GM12878 (cell line): ENCODE measurements at regions not wholly inside any gene's neighbourhood (a gene's known extent, or its start where the extent isn't known, plus 50 kb on each side); places are given as distances from the start of the nearest gene placed in this dataset.

Experiments
- ATAC-seq: fragments of 200-7000 bp; cut with Tn5 transposase; 3 replicates; pipeline ENCODE4 v1.9.1; 2020; ENCODE audit warnings: mild to moderate bottlenecking, moderate library complexity
- BruUV-seq: library from RNA; stranded (reverse); fragments of 400-500 nt; replicated peaks from 2 replicates; lab custom pipeline; 2021; lab: Mats Ljungman, UMichigan
- CTCF ChIA-PET: fragments of 300-600 bp; sonication (Branson Sonifier 250); formaldehyde crosslinking; extraction: SDS; loops from one replicate; lab custom pipeline; 2021; ENCODE audit warnings: inconsistent platforms; lab: Yijun Ruan, JAX
- POLR2A ChIA-PET: fragments of 350-600 bp; formaldehyde crosslinking; extraction: SDS; loops from one replicate; lab custom pipeline; 2021; ENCODE audit warnings: inconsistent platforms; lab: Charles Lee
- RAD21 ChIA-PET: fragments of 300-600 bp; sonication (Branson Sonifier 250); formaldehyde crosslinking; loops from one replicate; lab custom pipeline; 2023; ENCODE audit warnings: antibody characterized with exemption; ENCODE audit not compliant: unreplicated experiment; lab: Charles Lee
- SMC1A ChIA-PET: fragments of 300-600 bp; sonication (Branson Sonifier 250); formaldehyde crosslinking; loops from one replicate; lab custom pipeline; 2023; ENCODE audit not compliant: unreplicated experiment, uncharacterized antibody; lab: Charles Lee
- DNase-seq: peaks from one replicate; pipeline ENCODE4 v3.0.0-alpha.2; 2011; ENCODE audit warnings: low read depth, low spot score
- FAIRE-seq: peaks from 3 replicates; lab custom pipeline; 2011; peaks lifted over from hg19 to GRCh38; lab: Jason Lieb, UNC
- H2AFZ ChIP-seq: 2 replicates; pipeline ENCODE4 v1.6.0; 2011; ENCODE audit warnings: low read depth, low read length, control low read depth; ENCODE audit not compliant: control insufficient read depth
- H3K27ac ChIP-seq: 2 replicates; pipeline ENCODE4 v1.5.1; 2011; ENCODE audit warnings: control low read depth; ENCODE audit not compliant: control insufficient read depth, insufficient read depth
- H3K27me3 ChIP-seq, 2 experiments: replicated peaks in 1 of 2; 2 replicates each; pipeline versions ENCODE4 v1.6.0 to v1.6.1; 2011; ENCODE audit warnings: low read length in 1 of 2; ENCODE audit not compliant: control insufficient read depth in 2 of 2, insufficient read depth in 2 of 2
- H3K36me3 ChIP-seq, 2 experiments: 2 replicates each; pipeline ENCODE4 v1.5.1; 2011; ENCODE audit warnings: low read length in 1 of 2; ENCODE audit not compliant: control insufficient read depth in 2 of 2, insufficient read depth in 2 of 2
- H3K4me1 ChIP-seq: 2 replicates; pipeline ENCODE4 v1.6.1; 2011; ENCODE audit warnings: mild to moderate bottlenecking, low read length, moderate library complexity, mixed read lengths; ENCODE audit not compliant: control insufficient read depth, insufficient read depth
- H3K4me2 ChIP-seq: 2 replicates; pipeline ENCODE4 v1.6.0; 2011; ENCODE audit warnings: control low read depth; ENCODE audit not compliant: control insufficient read depth, insufficient read depth
- H3K4me3 ChIP-seq: fragments of 200-600 bp; sonication (generic); 2 replicates; pipeline ENCODE4 v1.5.1; 2016
- H3K79me2 ChIP-seq: 2 replicates; pipeline ENCODE4 v1.6.0; 2011; ENCODE audit warnings: low read length; ENCODE audit not compliant: control insufficient read depth, insufficient read depth
- H3K9ac ChIP-seq: 2 replicates; pipeline ENCODE4 v1.8.0; 2011; ENCODE audit warnings: low read length, control low read depth, mixed read lengths; ENCODE audit not compliant: control insufficient read depth, insufficient read depth
- H3K9me3 ChIP-seq: replicated peaks from 3 replicates; pipeline ENCODE4 v1.5.1; 2011; ENCODE audit warnings: mild to moderate bottlenecking, low read length; ENCODE audit not compliant: control insufficient read depth, insufficient read depth
- H4K20me1 ChIP-seq: 2 replicates; pipeline ENCODE4 v1.6.0; 2011; ENCODE audit not compliant: control insufficient read depth, insufficient read depth
- BRCA1 ChIP-seq: IDR thresholded peaks from 2 replicates; pipeline ENCODE4 v1.6.1; 2011; ENCODE audit warnings: low read depth, low read length, improper control_type of control experiment
- CHD4 ChIP-seq: fragments of 200-600 bp; sonication (generic); IDR thresholded peaks from 2 replicates; pipeline ENCODE4 v1.6.1; 2016; ENCODE audit warnings: mild to moderate bottlenecking
- GABPA ChIP-seq: IDR thresholded peaks from 2 replicates; pipeline ENCODE4 v1.6.1; 2014; ENCODE audit warnings: antibody characterized with exemption, low read depth, mild to moderate bottlenecking, inconsistent platforms
- HDAC2 ChIP-seq: fragments of 200-600 bp; sonication (generic); IDR thresholded peaks from 2 replicates; pipeline ENCODE4 v1.6.1; 2017
- NR2C2 ChIP-seq: IDR thresholded peaks from 2 replicates; pipeline ENCODE4 v1.6.1; 2011; ENCODE audit warnings: borderline replicate concordance, low read depth; ENCODE audit not compliant: control insufficient read depth, insufficient read length
- POLR2AphosphoS5 ChIP-seq: IDR thresholded peaks from 2 replicates; pipeline ENCODE4 v1.6.1; 2011; ENCODE audit warnings: mild to moderate bottlenecking, low read length, inconsistent platforms
- RAD21 ChIP-seq: IDR thresholded peaks from 2 replicates; pipeline ENCODE4 v1.6.1; 2011; ENCODE audit warnings: mild to moderate bottlenecking, low read depth, low read length, moderate library complexity; ENCODE audit not compliant: insufficient read depth
- RELA ChIP-seq: fragments of 450-650 bp; IDR thresholded peaks from 2 replicates; pipeline ENCODE4 v1.8.0; 2014; ENCODE audit warnings: borderline replicate concordance; ENCODE audit not compliant: partially characterized antibody
- SIN3A ChIP-seq: IDR thresholded peaks from 2 replicates; pipeline ENCODE4 v1.6.1; 2012; ENCODE audit warnings: low read depth, low read length, improper control_type of control experiment
- SIX5 ChIP-seq: IDR thresholded peaks from 2 replicates; pipeline ENCODE4 v1.6.1; 2011; ENCODE audit warnings: mild to moderate bottlenecking, low read depth, low read length, moderate library complexity; ENCODE audit not compliant: severe bottlenecking
- SMAD1 ChIP-seq: fragments of 450-650 bp; IDR thresholded peaks from 2 replicates; pipeline ENCODE4 v1.6.1; 2018; ENCODE audit warnings: mild to moderate bottlenecking, low read depth; ENCODE audit not compliant: partially characterized antibody
- SMC3 ChIP-seq: IDR thresholded peaks from 2 replicates; pipeline ENCODE4 v1.6.1; 2011; ENCODE audit warnings: low read length, improper control_type of control experiment, borderline replicate concordance
- STAT3 ChIP-seq: IDR thresholded peaks from 2 replicates; pipeline ENCODE4 v1.6.1; 2011; ENCODE audit warnings: low read depth, low read length, improper control_type of control experiment
- TARDBP ChIP-seq: IDR thresholded peaks from 2 replicates; pipeline ENCODE4 v1.6.1; 2016; ENCODE audit warnings: borderline replicate concordance
- TCF12 ChIP-seq: IDR thresholded peaks from 2 replicates; pipeline ENCODE4 v1.6.1; 2011; ENCODE audit warnings: low read depth, mild to moderate bottlenecking, low read length
- YY1 ChIP-seq: IDR thresholded peaks from 2 replicates; pipeline ENCODE4 v1.6.1; 2011; ENCODE audit warnings: low read depth, mild to moderate bottlenecking, low read length
- WGBS: methylation state at CpG from one replicate; pipeline ENCODE4 v1.1.6; 2016; ENCODE audit warnings: low lambda C conversion rate; ENCODE audit not compliant: insufficient replicate concordance, insufficient coverage; ENCODE audit errors: missing lambda C conversion rate; 5-methylcytosine and 5-hydroxymethylcytosine counted together
- in situ Hi-C: fragments of 300-500 bp; cut with MboI; formaldehyde crosslinking; loops from 9 replicates; pipeline ENCODE4 v1.14.3; 2018; ENCODE audit warnings: mixed read lengths
- intact Hi-C: fragments of 100-400 bp; cut with micrococcal nuclease; formaldehyde crosslinking; loops from one replicate; pipeline ENCODE4 v1.14.2; 2022; ENCODE audit not compliant: unreplicated experiment
- TF ChIP-seq, protein P1 (sequence below): fragments of 450-650 bp; IDR thresholded peaks from 2 replicates; pipeline ENCODE4 v1.6.1; 2016; ENCODE audit warnings: mild to moderate bottlenecking
- TF ChIP-seq, protein P2 (sequence below): IDR thresholded peaks from 2 replicates; pipeline ENCODE4 v1.6.1; 2012; ENCODE audit warnings: mild to moderate bottlenecking, low read depth, low read length
- TF ChIP-seq, protein P3 (sequence below): fragments of 450-650 bp; formaldehyde crosslinking; IDR thresholded peaks from 2 replicates; pipeline ENCODE4 v1.4.0; 2022; ENCODE audit warnings: mild to moderate bottlenecking, moderate library complexity

DNA sequence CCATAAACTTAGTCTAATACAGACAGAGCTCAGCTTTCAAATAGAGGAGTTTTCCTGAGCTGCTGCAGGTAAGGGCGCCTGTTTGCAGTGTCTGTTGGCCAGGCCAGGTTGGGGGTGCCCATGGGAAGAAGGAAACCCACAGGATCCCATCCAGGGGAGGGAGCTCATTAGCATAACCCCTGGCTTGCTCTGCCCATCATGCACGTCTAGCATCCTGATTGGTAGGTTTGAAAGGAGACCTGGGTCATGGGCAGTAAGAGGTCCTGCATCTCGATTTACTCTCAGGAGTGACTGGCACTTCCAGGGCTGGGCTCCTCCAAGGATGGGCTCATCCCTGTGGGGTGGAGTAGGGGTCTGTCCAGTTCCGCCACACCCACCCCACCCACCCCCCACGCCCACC lies 103.7 kb upstream of the CLDN14 start:
- intact Hi-C loops (no loop called here), in situ Hi-C loops (no loop called here)
- no TSS peak for BruUV-seq
- no peaks in the 10 kb centered on the region for H4K20me1 ChIP-seq
- H3K4me3 ChIP-seq = no peak overlapping the region
- no peak overlapping the region for H3K9ac ChIP-seq
- ATAC-seq = no peak
- no peak overlapping the region for H2AFZ ChIP-seq
- ChIA-PET CTCF (interaction anchor here (6.1 kb wide), 1 partner anchor 80 kb away, joined by 86 read pairs; no protein-coding TSS in a partner anchor), RAD21 (no interaction called here), POLR2A (no interaction called here), SMC1A (interaction anchor here (6.4 kb wide), 1 partner anchor 79 kb away, joined by 82 read pairs; no protein-coding TSS in a partner anchor)
- no peak overlapping the region for H3K4me2 ChIP-seq
- H3K9me3 ChIP-seq = no peaks in the 10 kb centered on the region; the same call in 2 of the 3 replicates
- no peaks in the 10 kb centered on the region for H3K79me2 ChIP-seq
- H3K36me3 ChIP-seq = no peaks in the 10 kb centered on the region
- no peak for FAIRE-seq
- DNase-seq = no peak
- H3K4me1 ChIP-seq = peaks cover 9% of the 10 kb centered on the region
- no peak overlapping the region for H3K27ac ChIP-seq
- WGBS = 17% methylated on average over 5 of the region's 5 CpGs
- no peaks in the 10 kb centered on the region for H3K27me3 ChIP-seq
- no peak for TF ChIP-seq STAT3
- TF ChIP-seq SIN3A = no peak
- TF ChIP-seq HDAC2 = no peak
- TF ChIP-seq, protein P1, sequence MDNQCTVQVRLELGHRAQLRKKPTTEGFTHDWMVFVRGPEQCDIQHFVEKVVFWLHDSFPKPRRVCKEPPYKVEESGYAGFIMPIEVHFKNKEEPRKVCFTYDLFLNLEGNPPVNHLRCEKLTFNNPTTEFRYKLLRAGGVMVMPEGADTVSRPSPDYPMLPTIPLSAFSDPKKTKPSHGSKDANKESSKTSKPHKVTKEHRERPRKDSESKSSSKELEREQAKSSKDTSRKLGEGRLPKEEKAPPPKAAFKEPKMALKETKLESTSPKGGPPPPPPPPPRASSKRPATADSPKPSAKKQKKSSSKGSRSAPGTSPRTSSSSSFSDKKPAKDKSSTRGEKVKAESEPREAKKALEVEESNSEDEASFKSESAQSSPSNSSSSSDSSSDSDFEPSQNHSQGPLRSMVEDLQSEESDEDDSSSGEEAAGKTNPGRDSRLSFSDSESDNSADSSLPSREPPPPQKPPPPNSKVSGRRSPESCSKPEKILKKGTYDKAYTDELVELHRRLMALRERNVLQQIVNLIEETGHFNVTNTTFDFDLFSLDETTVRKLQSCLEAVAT = no peak
- TF ChIP-seq POLR2AphosphoS5 = no peak
- TF ChIP-seq TARDBP = no peak
- TF ChIP-seq, protein P2, sequence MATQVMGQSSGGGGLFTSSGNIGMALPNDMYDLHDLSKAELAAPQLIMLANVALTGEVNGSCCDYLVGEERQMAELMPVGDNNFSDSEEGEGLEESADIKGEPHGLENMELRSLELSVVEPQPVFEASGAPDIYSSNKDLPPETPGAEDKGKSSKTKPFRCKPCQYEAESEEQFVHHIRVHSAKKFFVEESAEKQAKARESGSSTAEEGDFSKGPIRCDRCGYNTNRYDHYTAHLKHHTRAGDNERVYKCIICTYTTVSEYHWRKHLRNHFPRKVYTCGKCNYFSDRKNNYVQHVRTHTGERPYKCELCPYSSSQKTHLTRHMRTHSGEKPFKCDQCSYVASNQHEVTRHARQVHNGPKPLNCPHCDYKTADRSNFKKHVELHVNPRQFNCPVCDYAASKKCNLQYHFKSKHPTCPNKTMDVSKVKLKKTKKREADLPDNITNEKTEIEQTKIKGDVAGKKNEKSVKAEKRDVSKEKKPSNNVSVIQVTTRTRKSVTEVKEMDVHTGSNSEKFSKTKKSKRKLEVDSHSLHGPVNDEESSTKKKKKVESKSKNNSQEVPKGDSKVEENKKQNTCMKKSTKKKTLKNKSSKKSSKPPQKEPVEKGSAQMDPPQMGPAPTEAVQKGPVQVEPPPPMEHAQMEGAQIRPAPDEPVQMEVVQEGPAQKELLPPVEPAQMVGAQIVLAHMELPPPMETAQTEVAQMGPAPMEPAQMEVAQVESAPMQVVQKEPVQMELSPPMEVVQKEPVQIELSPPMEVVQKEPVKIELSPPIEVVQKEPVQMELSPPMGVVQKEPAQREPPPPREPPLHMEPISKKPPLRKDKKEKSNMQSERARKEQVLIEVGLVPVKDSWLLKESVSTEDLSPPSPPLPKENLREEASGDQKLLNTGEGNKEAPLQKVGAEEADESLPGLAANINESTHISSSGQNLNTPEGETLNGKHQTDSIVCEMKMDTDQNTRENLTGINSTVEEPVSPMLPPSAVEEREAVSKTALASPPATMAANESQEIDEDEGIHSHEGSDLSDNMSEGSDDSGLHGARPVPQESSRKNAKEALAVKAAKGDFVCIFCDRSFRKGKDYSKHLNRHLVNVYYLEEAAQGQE = no peak
- TF ChIP-seq SIX5 = no peak
- no peak for TF ChIP-seq BRCA1
- no peak for TF ChIP-seq NR2C2
- TF ChIP-seq CHD4 = no peak
- no peak for TF ChIP-seq SMC3
- no peak for TF ChIP-seq GABPA
- no peak for TF ChIP-seq SMAD1
- no peak for TF ChIP-seq RAD21
- TF ChIP-seq RELA = no peak
- TF ChIP-seq, protein P3, sequence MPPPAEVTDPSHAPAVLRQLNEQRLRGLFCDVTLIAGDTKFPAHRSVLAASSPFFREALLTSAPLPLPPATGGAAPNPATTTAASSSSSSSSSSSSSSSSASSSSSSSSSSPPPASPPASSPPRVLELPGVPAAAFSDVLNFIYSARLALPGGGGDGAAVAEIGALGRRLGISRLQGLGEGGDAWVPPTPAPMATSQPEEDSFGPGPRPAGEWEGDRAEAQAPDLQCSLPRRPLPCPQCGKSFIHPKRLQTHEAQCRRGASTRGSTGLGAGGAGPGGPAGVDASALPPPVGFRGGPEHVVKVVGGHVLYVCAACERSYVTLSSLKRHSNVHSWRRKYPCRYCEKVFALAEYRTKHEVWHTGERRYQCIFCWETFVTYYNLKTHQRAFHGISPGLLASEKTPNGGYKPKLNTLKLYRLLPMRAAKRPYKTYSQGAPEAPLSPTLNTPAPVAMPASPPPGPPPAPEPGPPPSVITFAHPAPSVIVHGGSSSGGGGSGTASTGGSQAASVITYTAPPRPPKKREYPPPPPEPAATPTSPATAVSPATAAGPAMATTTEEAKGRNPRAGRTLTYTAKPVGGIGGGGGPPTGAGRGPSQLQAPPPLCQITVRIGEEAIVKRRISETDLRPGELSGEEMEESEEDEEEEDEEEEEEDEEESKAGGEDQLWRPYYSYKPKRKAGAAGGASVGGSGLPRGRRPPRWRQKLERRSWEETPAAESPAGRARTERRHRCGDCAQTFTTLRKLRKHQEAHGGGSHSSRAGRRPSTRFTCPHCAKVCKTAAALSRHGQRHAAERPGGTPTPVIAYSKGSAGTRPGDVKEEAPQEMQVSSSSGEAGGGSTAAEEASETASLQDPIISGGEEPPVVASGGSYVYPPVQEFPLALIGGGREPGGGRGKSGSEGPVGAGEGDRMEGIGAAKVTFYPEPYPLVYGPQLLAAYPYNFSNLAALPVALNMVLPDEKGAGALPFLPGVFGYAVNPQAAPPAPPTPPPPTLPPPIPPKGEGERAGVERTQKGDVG (CRISPR knock-in tag) = no peak
- no peak for TF ChIP-seq YY1
- no peak for TF ChIP-seq TCF12
